Panc1 (cell line): ENCODE measurements at regions not wholly inside any gene's neighbourhood (a gene's known extent, or its start where the extent isn't known, plus 50 kb on each side); places are given as distances from the start of the nearest gene placed in this dataset.

ENCODE experiments used
- ATAC-seq: fragments of 200-7000 bp; cut with Tn5 transposase; 2 replicates; pipeline ENCODE4 v1.9.1; 2020; ENCODE audit warnings: mild to moderate bottlenecking, moderate library complexity
- BruUV-seq: library from RNA; stranded (reverse); fragments of 400-500 nt; replicated peaks from 2 replicates; lab custom pipeline; 2021; lab: Mats Ljungman, UMichigan
- CTCF ChIA-PET: fragments of 300-600 bp; sonication (Branson Sonifier 250); formaldehyde crosslinking; loops from one replicate; lab custom pipeline; 2022; ENCODE audit warnings: antibody characterized with exemption; lab: Charles Lee
- POLR2A ChIA-PET: fragments of 300-600 bp; sonication (Branson Sonifier 250); formaldehyde crosslinking; loops from one replicate; lab custom pipeline; 2022; ENCODE audit warnings: antibody characterized with exemption; lab: Charles Lee
- DNase-seq: peaks from one replicate; pipeline ENCODE4 v3.0.0-alpha.2; 2010; ENCODE audit warnings: low read depth, low spot score
- H3K27ac ChIP-seq: 2 replicates; pipeline ENCODE4 v1.5.1; 2011; ENCODE audit warnings: mild to moderate bottlenecking, low read length, inconsistent platforms
- H3K27me3 ChIP-seq: fragments of 200-500 bp; sonication (Bioruptor generic); 2 replicates; pipeline ENCODE4 v1.6.0; 2014; ENCODE audit warnings: low read length, inconsistent platforms; ENCODE audit not compliant: control insufficient read depth, insufficient read depth
- H3K36me3 ChIP-seq: fragments of 200-500 bp; sonication (Bioruptor generic); 2 replicates; pipeline ENCODE4 v1.5.1; 2014; ENCODE audit warnings: inconsistent platforms, mild to moderate bottlenecking, low read length, moderate library complexity; ENCODE audit not compliant: control insufficient read depth, insufficient read depth
- H3K4me1 ChIP-seq: 2 replicates; pipeline ENCODE4 v1.5.1; 2011; ENCODE audit warnings: inconsistent platforms, mild to moderate bottlenecking, low read length, moderate library complexity; ENCODE audit not compliant: control insufficient read depth, insufficient read depth
- H3K4me3 ChIP-seq, 2 experiments: 2 replicates each; pipeline ENCODE4 v1.5.1; 2011 to 2012; ENCODE audit warnings: low read depth in 2 of 2, low read length in 2 of 2, mild to moderate bottlenecking in 2 of 2, inconsistent platforms in 1 of 2, moderate library complexity in 1 of 2
- H3K9me3 ChIP-seq: fragments of 200-500 bp; sonication (Bioruptor generic); 2 replicates; pipeline ENCODE4 v1.5.1; 2014; ENCODE audit warnings: low read depth, mild to moderate bottlenecking, inconsistent platforms, low read length, moderate library complexity; ENCODE audit not compliant: control insufficient read depth, insufficient read depth
- CTCF ChIP-seq: fragments of 450-650 bp; IDR thresholded peaks from 2 replicates; pipeline ENCODE4 v1.5.1; 2017; ENCODE audit warnings: mild to moderate bottlenecking
- POLR2AphosphoS5 ChIP-seq: IDR thresholded peaks from 2 replicates; pipeline ENCODE4 v1.6.1; 2012; ENCODE audit warnings: mild to moderate bottlenecking, low read depth, low read length, moderate library complexity
- SIN3A ChIP-seq: IDR thresholded peaks from 2 replicates; pipeline ENCODE4 v1.6.1; 2012; ENCODE audit warnings: low read depth, mild to moderate bottlenecking, low read length, moderate library complexity, borderline replicate concordance; ENCODE audit not compliant: insufficient read depth
- TCF7L2 ChIP-seq: IDR thresholded peaks from 2 replicates; pipeline ENCODE4 v1.6.1; 2011; ENCODE audit warnings: mild to moderate bottlenecking, low read depth, low read length, inconsistent platforms
- in situ Hi-C: cut with HindIII; loops from 2 replicates; pipeline ENCODE4 v1.10.0; 2016; ENCODE audit warnings: low sequenced_read_pairs, low pct_unique_long_range_greater_than_20kb
- intact Hi-C: fragments of 100-400 bp; cut with micrococcal nuclease; formaldehyde crosslinking; loops from one replicate; pipeline ENCODE4 v1.10.0; 2022; ENCODE audit not compliant: unreplicated experiment
- TF ChIP-seq, protein P1 (sequence below), 2 experiments: IDR thresholded peaks; 2 replicates each; pipeline ENCODE4 v1.6.1; 2011 to 2012; ENCODE audit warnings: low read depth in 2 of 2, control low read depth in 1 of 2, low read length in 1 of 2, mild to moderate bottlenecking in 1 of 2, moderate library complexity in 1 of 2; ENCODE audit not compliant: insufficient read depth in 1 of 2

GRCh38 chr3:144521131-144521530 is 549.5 kb downstream of the DIPK2A start:
- TF ChIP-seq, protein P1, sequence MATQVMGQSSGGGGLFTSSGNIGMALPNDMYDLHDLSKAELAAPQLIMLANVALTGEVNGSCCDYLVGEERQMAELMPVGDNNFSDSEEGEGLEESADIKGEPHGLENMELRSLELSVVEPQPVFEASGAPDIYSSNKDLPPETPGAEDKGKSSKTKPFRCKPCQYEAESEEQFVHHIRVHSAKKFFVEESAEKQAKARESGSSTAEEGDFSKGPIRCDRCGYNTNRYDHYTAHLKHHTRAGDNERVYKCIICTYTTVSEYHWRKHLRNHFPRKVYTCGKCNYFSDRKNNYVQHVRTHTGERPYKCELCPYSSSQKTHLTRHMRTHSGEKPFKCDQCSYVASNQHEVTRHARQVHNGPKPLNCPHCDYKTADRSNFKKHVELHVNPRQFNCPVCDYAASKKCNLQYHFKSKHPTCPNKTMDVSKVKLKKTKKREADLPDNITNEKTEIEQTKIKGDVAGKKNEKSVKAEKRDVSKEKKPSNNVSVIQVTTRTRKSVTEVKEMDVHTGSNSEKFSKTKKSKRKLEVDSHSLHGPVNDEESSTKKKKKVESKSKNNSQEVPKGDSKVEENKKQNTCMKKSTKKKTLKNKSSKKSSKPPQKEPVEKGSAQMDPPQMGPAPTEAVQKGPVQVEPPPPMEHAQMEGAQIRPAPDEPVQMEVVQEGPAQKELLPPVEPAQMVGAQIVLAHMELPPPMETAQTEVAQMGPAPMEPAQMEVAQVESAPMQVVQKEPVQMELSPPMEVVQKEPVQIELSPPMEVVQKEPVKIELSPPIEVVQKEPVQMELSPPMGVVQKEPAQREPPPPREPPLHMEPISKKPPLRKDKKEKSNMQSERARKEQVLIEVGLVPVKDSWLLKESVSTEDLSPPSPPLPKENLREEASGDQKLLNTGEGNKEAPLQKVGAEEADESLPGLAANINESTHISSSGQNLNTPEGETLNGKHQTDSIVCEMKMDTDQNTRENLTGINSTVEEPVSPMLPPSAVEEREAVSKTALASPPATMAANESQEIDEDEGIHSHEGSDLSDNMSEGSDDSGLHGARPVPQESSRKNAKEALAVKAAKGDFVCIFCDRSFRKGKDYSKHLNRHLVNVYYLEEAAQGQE (IDR thresholded peaks at IDR 0.05; ENCODE audit: insufficient read depth in 1 of 2, low read depth in 2 of 2, low read length in 1 of 2), result no peak
- no peak for TF ChIP-seq POLR2AphosphoS5
- no peak for TF ChIP-seq SIN3A
- no peak for TF ChIP-seq TCF7L2
- TF ChIP-seq CTCF, result no peak
- DNase-seq (no peak), ATAC-seq (no peak)
- H3K9me3 ChIP-seq, result no peaks in the 10 kb centered on the region; the same call in 1 of the 2 replicates
- H3K36me3 ChIP-seq, result no peaks in the 10 kb centered on the region
- intact Hi-C loops (no loop called here), in situ Hi-C loops (no loop called here)
- POLR2A ChIA-PET, result no interaction called here
- H3K4me1 ChIP-seq, result no peaks in the 10 kb centered on the region
- no TSS peak for BruUV-seq
- no peaks in the 10 kb centered on the region for H3K27me3 ChIP-seq
- CTCF ChIA-PET, result no interaction called here
- H3K4me3 ChIP-seq, result no peak overlapping the region
- H3K27ac ChIP-seq, result no peak overlapping the region

DNA sequence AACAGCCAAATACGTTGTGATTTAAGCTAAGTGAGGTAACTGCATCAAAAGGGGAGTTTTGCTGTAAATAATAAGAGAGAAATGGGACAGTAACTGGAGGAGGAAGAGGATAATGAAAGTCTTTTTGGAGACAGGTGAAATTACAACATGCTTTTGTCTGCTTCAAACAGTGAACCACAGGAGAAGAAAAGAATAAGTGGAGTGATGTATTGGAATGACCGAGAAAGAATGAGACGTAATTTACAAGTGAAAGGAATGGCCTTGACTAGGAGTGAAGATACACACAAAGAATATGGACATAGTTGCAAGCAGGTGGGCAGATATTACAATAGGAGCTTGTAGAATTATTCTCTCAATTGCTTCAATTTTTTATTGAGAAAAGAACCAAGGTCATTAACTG is 550.8 kb downstream of the DIPK2A start:
- ChIA-PET CTCF (no interaction called here), POLR2A (no interaction called here)
- in situ Hi-C loops (no loop called here), intact Hi-C loops (no loop called here)
- Histone ChIP-seq H3K27ac (no peak overlapping the region), H3K4me3 (no peak overlapping the region), H3K4me1 (no peaks in the 10 kb centered on the region), H3K9me3 (no peaks in the 10 kb centered on the region; the same call in 1 of the 2 replicates), H3K36me3 (no peaks in the 10 kb centered on the region), H3K27me3 (no peaks in the 10 kb centered on the region)
- ATAC-seq (no peak), DNase-seq (no peak)
- BruUV-seq, result no TSS peak
- TF ChIP-seq CTCF (no peak), POLR2AphosphoS5 (no peak)
